Heart left ventricle (tissue), 16 donors: ENCODE measurements at regions not wholly inside any gene's neighbourhood (a gene's known extent, or its start where the extent isn't known, plus 50 kb on each side); places are given as distances from the start of the nearest gene placed in this dataset.
A peak's percentile ranks its signal among the peaks of the same experiment; 100 is the strongest.

Experiments used
- ATAC-seq, 4 donors: fragments of 200-7000 bp; cut with Tn5 transposase; one replicate each; pipeline ENCODE4 v1.9.1; 2020 to 2022; ENCODE audit warnings: moderate library complexity in 4 of 4, mild to moderate bottlenecking in 3 of 4, moderate number of reproducible peaks in 1 of 4
- DNase-seq, 5 donors: peaks; one replicate each; pipeline ENCODE4 v3.0.0-alpha.2; 2020
- H3K27ac ChIP-seq, 12 donors: fragments of 200-600 bp; sonication (generic) in 4 of 12; one replicate each; pipeline versions ENCODE4 v1.5.0 to v1.8.0; 2016 to 2022; ENCODE audit warnings: mild to moderate bottlenecking in 2 of 12
- H3K27me3 ChIP-seq, 9 donors: fragments of 200-600 bp; sonication (generic) in 2 of 9; one replicate each; pipeline versions ENCODE4 v1.5.1 to v1.8.0; 2016 to 2022; ENCODE audit warnings: mild to moderate bottlenecking in 3 of 9
- H3K36me3 ChIP-seq, 9 donors: fragments of 200-600 bp; sonication (generic) in 2 of 9; one replicate each; pipeline versions ENCODE4 v1.5.0 to v1.8.0; 2018 to 2022; ENCODE audit warnings: mild to moderate bottlenecking in 2 of 9
- H3K4me1 ChIP-seq, 12 donors: fragments of 200-600 bp; sonication (generic) in 4 of 12; one replicate each; pipeline versions ENCODE4 v1.5.0 to v1.8.0; 2016 to 2022; ENCODE audit warnings: mild to moderate bottlenecking in 3 of 12
- H3K4me3 ChIP-seq, 12 donors: fragments of 200-600 bp; sonication (generic) in 4 of 12; one replicate each; pipeline versions ENCODE4 v1.5.0 to v1.8.0; 2017 to 2022; ENCODE audit warnings: mild to moderate bottlenecking in 9 of 12, moderate library complexity in 4 of 12
- H3K9me3 ChIP-seq, 12 donors: fragments of 200-600 bp; sonication (generic) in 4 of 12; one replicate each; pipeline versions ENCODE4 v1.5.0 to v1.8.0; 2016 to 2022; ENCODE audit warnings: mild to moderate bottlenecking in 1 of 12
- CTCF ChIP-seq, 12 donors: fragments of 200-600 bp; sonication (generic) in 4 of 12; IDR thresholded peaks; one replicate each; pipeline versions ENCODE4 v1.5.0 to v1.8.0; 2018 to 2022; ENCODE audit warnings: antibody characterized with exemption in 12 of 12, mild to moderate bottlenecking in 5 of 12
- POLR2A ChIP-seq, 2 donors: fragments of 450-650 bp; IDR thresholded peaks; one replicate each; pipeline ENCODE4 v1.6.1; 2017; ENCODE audit warnings: antibody characterized with exemption in 2 of 2, mild to moderate bottlenecking in 2 of 2, moderate library complexity in 2 of 2
- WGBS, 4 donors: extraction: QIAGEN DNeasy Blood & Tissue Kit in 2 of 4; methylation state at CpG; one replicate each; pipeline versions ENCODE4 v1.1.5 to v1.1.7; 2013 to 2018; 5-methylcytosine and 5-hydroxymethylcytosine counted together
- intact Hi-C, 10 donors: fragments of 100-400 bp; cut with DNase I; formaldehyde crosslinking; loops; one replicate each; pipeline versions ENCODE4 v1.11.1 to v1.14.2; 2022
- donor health status: ischemic (EF 13 %, LVEDD 7.1; RV severe dilation, severe dysfunction).
- donor health status: healthy with polysubstance abuse.
- donor health status: DM: no; HTN: yes; CAD: no.
- donor health status: DM: no; HTN: no; CAD: no.
- donor health status: ischemic (EF 25% LVEDD 6.9; RV normal size, moderate dysfunction).
- donor health status: ischemic (EF 25% LVEDD 5.7; RV mildly dilated, moderate dysfunction).
- donor health status: healthy.
- donor health status: DM: yes; HTN: yes; CAD: no.
- donor health status: ischemic (EF 35%, LVEDD 5.7; RV mildly dilated, moderate dysfunction).
- donor health status: nonischemic (EF 11% LVEDD 7.7; RV severe dilation, severe dysfunction).
- donor health status: DM: yes; HTN: yes; CAD: no.
- donor health status: PGD.
- donor health status: ischemic (EF 29% LVEDD 5.4; RV normal size, mild dysfunction).
- donor health status: nonischemic (EF 23%, LVEDD 6.1; RV moderate dilation, normal function).

GRCh38 chr5:96148376-96148775, 186.7 kb upstream of the ELL2 start:
- Histone ChIP-seq H3K9me3 (no peaks in the 10 kb centered on the region), H3K36me3 (no peaks in the 10 kb centered on the region), H3K4me3 (no peak overlapping the region), H3K27ac (no peak overlapping the region), H3K4me1 (peaks cover 0 to 15% (median 0%) of the 10 kb centered on the region in 12 donors), H3K27me3 (no peaks in the 10 kb centered on the region)
- DNase-seq (no peak), ATAC-seq (no peak)
- intact Hi-C loops: no loop called here
- TF ChIP-seq POLR2A (IDR thresholded peaks at IDR 0.05) (no peak), CTCF (IDR thresholded peaks at IDR 0.05) (no peak)
- WGBS, 4 donors: 91 to 94% (median 92%) methylated on average over 4 of the region's 4 CpGs

GRCh38 chr5:96147866-96148265, 186.2 kb upstream of the ELL2 start:
- TF ChIP-seq CTCF (IDR thresholded peaks at IDR 0.05) (no peak), POLR2A (IDR thresholded peaks at IDR 0.05) (no peak)
- intact Hi-C loops: no loop called here
- no peaks in the 10 kb centered on the region for H3K27me3 ChIP-seq
- 89 to 97% (median 93%) methylated on average over 2 of the region's 2 CpGs for WGBS, 4 donors
- DNase-seq (no peak), ATAC-seq (no peak)
- no peak overlapping the region for H3K27ac ChIP-seq
- no peaks in the 10 kb centered on the region for H3K9me3 ChIP-seq
- peaks cover 0 to 18% (median 0%) of the 10 kb centered on the region in 12 donors for H3K4me1 ChIP-seq
- H3K4me3 ChIP-seq: no peak overlapping the region
- no peaks in the 10 kb centered on the region for H3K36me3 ChIP-seq

GRCh38 chr5:96146675-96147074, 185.0 kb upstream of the ELL2 start:
- no peaks in the 10 kb centered on the region for H3K27me3 ChIP-seq
- no peaks in the 10 kb centered on the region for H3K36me3 ChIP-seq
- H3K4me3 ChIP-seq: no peak overlapping the region
- ATAC-seq: peak; percentile 32 to 85 (median 65)
- no peak for TF ChIP-seq CTCF (IDR thresholded peaks at IDR 0.05)
- no peak for TF ChIP-seq POLR2A (IDR thresholded peaks at IDR 0.05)
- no peaks in the 10 kb centered on the region for H3K9me3 ChIP-seq
- intact Hi-C loops: no loop called here
- WGBS, 4 donors: 67 to 70% (median 69%) methylated on average over 2 of the region's 2 CpGs
- peaks cover 0 to 18% (median 0%) of the 10 kb centered on the region in 12 donors for H3K4me1 ChIP-seq
- DNase-seq: no peak
- no peak overlapping the region for H3K27ac ChIP-seq

- WGBS, 4 donors: 79 to 85% (median 82%) methylated on average over 3 of the region's 3 CpGs
- no peak overlapping the region for H3K4me3 ChIP-seq
- H3K27me3 ChIP-seq: no peaks in the 10 kb centered on the region
- no peaks in the 10 kb centered on the region for H3K36me3 ChIP-seq
- peaks cover 0 to 18% (median 0%) of the 10 kb centered on the region in 12 donors for H3K4me1 ChIP-seq
- DNase-seq (no peak), ATAC-seq (no peak)
- no peak for TF ChIP-seq POLR2A (IDR thresholded peaks at IDR 0.05)
- TF ChIP-seq CTCF (IDR thresholded peaks at IDR 0.05): no peak
- intact Hi-C loops: no loop called here
- H3K9me3 ChIP-seq: no peaks in the 10 kb centered on the region
- no peak overlapping the region for H3K27ac ChIP-seq
Measured at GRCh38 chr5:96144289-96144688, 182.6 kb upstream of the ELL2 start.
